ENCODE measurements at regions not wholly inside any gene's neighbourhood (a gene's known extent, or its start where the extent isn't known, plus 50 kb on each side); places are given as distances from the start of the nearest gene placed in this dataset.

DNA sequence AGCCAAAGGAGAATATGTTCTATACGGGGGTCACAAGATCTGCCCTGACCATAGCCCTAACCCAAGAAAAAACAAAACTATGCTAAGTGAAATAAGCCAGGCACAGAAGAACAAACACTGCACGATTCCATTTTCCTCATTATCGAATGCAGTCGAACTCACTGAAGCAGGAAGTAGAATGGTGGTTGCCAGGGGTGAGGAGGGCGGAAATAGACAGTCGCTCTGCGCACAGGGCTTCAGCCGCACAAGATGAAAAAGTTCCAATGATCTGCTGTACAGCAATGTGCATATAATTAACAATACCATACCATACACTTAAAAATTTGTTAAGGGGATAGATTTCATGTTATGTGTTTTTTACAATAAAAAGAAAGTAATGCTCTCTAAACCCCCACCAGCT is 257.7 kb downstream of the TXNL1 start:
- Histone ChIP-seq H3K9ac (ENCODE audit: low read depth, low read length) (no peak overlapping the region), H3K27ac (ENCODE audit: low read length) (no peak overlapping the region), H3K4me2 (ENCODE audit: insufficient read depth, low read length) (no peak overlapping the region), H3K4me3 (ENCODE audit: low read depth in 1 of 2, low read length in 2 of 2) (no peak overlapping the region), H2AFZ (ENCODE audit: low read depth, low read length) (no peak overlapping the region), H3K4me1 (ENCODE audit: insufficient read depth, low read length) (no peaks in the 10 kb centered on the region), H3K79me2 (ENCODE audit: insufficient read depth, low read length) (no peaks in the 10 kb centered on the region), H4K20me1 (ENCODE audit: insufficient read depth, low read length) (no peaks in the 10 kb centered on the region), H3K9me3 (ENCODE audit: insufficient read depth, low read length, severe bottlenecking) (no peaks in the 10 kb centered on the region), H3K27me3 (ENCODE audit: insufficient read depth, low read length, poor library complexity) (no peaks in the 10 kb centered on the region), H3K36me3 (ENCODE audit: insufficient read depth, low read length) (no peaks in the 10 kb centered on the region)
- no peak for TF ChIP-seq EZH2 (IDR thresholded peaks at IDR 0.05; ENCODE audit: borderline replicate concordance, low read depth, low read length, severe bottlenecking)
- TF ChIP-seq, protein P1, sequence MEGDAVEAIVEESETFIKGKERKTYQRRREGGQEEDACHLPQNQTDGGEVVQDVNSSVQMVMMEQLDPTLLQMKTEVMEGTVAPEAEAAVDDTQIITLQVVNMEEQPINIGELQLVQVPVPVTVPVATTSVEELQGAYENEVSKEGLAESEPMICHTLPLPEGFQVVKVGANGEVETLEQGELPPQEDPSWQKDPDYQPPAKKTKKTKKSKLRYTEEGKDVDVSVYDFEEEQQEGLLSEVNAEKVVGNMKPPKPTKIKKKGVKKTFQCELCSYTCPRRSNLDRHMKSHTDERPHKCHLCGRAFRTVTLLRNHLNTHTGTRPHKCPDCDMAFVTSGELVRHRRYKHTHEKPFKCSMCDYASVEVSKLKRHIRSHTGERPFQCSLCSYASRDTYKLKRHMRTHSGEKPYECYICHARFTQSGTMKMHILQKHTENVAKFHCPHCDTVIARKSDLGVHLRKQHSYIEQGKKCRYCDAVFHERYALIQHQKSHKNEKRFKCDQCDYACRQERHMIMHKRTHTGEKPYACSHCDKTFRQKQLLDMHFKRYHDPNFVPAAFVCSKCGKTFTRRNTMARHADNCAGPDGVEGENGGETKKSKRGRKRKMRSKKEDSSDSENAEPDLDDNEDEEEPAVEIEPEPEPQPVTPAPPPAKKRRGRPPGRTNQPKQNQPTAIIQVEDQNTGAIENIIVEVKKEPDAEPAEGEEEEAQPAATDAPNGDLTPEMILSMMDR (IDR thresholded peaks at IDR 0.05; ENCODE audit: borderline replicate concordance, extremely low read depth, low read length, poor library complexity, severe bottlenecking), result no peak
- no peak for ATAC-seq (ENCODE audit: insufficient read depth, low read depth)
- no peak for DNase-seq

DNA sequence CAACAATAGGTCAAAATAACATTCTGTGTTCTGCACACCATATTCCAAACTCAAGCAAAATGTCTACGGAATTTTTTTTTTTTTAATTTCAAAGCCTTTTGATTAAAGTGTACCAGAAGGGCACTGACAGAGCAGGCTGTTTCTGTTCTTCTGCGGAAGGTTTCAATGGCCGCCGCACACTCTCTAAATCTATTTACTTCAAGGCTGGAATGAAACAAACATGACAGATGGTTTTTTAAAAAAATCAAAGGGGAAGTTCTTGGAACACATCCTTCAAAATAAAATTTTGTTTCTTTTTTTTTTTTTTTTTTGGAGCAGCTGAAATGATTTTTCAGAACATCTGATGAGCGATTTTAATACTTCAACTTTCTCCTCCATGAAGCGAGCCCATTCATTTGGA is 259.1 kb downstream of the TXNL1 start:
- no peak for ATAC-seq (ENCODE audit: insufficient read depth, low read depth)
- Histone ChIP-seq H3K4me2 (ENCODE audit: insufficient read depth, low read length) (no peak overlapping the region), H2AFZ (ENCODE audit: low read depth, low read length) (no peak overlapping the region)

DNA sequence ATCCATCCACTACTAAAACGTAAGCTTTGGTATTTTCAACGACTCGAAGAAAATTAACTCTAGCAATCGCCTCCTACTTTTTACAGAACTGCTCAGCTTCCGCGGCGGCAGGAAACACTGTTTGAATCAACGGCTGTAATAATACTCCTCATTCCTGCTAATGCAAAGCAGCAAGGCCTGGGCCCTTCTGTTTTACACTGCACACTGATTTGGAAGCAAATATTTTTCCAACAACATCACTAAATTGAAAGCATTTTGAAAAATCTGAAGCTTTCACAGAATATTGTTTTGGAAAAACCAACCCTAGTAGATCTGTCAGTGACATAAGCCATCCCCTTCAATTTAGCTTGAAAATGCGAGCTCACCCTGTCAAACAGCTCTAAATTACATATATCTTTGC is 261.2 kb downstream of the TXNL1 start:
- Histone ChIP-seq H2AFZ (ENCODE audit: low read depth, low read length) (no peak overlapping the region), H3K4me3 (ENCODE audit: low read depth in 1 of 2, low read length in 2 of 2) (no peak overlapping the region), H3K4me2 (ENCODE audit: insufficient read depth, low read length) (no peak overlapping the region), H3K9ac (ENCODE audit: low read depth, low read length) (no peak overlapping the region), H3K36me3 (ENCODE audit: insufficient read depth, low read length) (no peaks in the 10 kb centered on the region), H3K4me1 (ENCODE audit: insufficient read depth, low read length) (no peaks in the 10 kb centered on the region), H3K27ac (ENCODE audit: low read length) (no peak overlapping the region), H3K79me2 (ENCODE audit: insufficient read depth, low read length) (no peaks in the 10 kb centered on the region), H3K27me3 (ENCODE audit: insufficient read depth, low read length, poor library complexity) (no peaks in the 10 kb centered on the region), H4K20me1 (ENCODE audit: insufficient read depth, low read length) (no peaks in the 10 kb centered on the region), H3K9me3 (ENCODE audit: insufficient read depth, low read length, severe bottlenecking) (no peaks in the 10 kb centered on the region)
- DNase-seq (no peak), ATAC-seq (ENCODE audit: insufficient read depth, low read depth) (no peak)
- no peak for TF ChIP-seq EZH2 (IDR thresholded peaks at IDR 0.05; ENCODE audit: borderline replicate concordance, low read depth, low read length, severe bottlenecking)
- TF ChIP-seq, protein P1 (IDR thresholded peaks at IDR 0.05; ENCODE audit: borderline replicate concordance, extremely low read depth, low read length, poor library complexity, severe bottlenecking), result no peak

More for the DNA sequence above, 259.1 kb downstream of the TXNL1 start:
- TF ChIP-seq EZH2 (IDR thresholded peaks at IDR 0.05; ENCODE audit: borderline replicate concordance, low read depth, low read length, severe bottlenecking), result no peak
- TF ChIP-seq, protein P1 (IDR thresholded peaks at IDR 0.05; ENCODE audit: borderline replicate concordance, extremely low read depth, low read length, poor library complexity, severe bottlenecking), result no peak
- DNase-seq, result no peak
- Histone ChIP-seq H3K27me3 (ENCODE audit: insufficient read depth, low read length, poor library complexity) (no peaks in the 10 kb centered on the region), H3K36me3 (ENCODE audit: insufficient read depth, low read length) (no peaks in the 10 kb centered on the region), H3K4me1 (ENCODE audit: insufficient read depth, low read length) (no peaks in the 10 kb centered on the region), H3K9me3 (ENCODE audit: insufficient read depth, low read length, severe bottlenecking) (no peaks in the 10 kb centered on the region), H4K20me1 (ENCODE audit: insufficient read depth, low read length) (no peaks in the 10 kb centered on the region), H3K27ac (ENCODE audit: low read length) (no peak overlapping the region), H3K9ac (ENCODE audit: low read depth, low read length) (no peak overlapping the region), H3K4me3 (ENCODE audit: low read depth in 1 of 2, low read length in 2 of 2) (no peak overlapping the region), H3K79me2 (ENCODE audit: insufficient read depth, low read length) (no peaks in the 10 kb centered on the region)
